Panc1 (cell line): ENCODE measurements at regions not wholly inside any gene's neighbourhood (a gene's known extent, or its start where the extent isn't known, plus 50 kb on each side); places are given as distances from the start of the nearest gene placed in this dataset.

Experiments used
- ATAC-seq: fragments of 200-7000 bp; cut with Tn5 transposase; 2 replicates; pipeline ENCODE4 v1.9.1; 2020; ENCODE audit warnings: mild to moderate bottlenecking, moderate library complexity
- BruUV-seq: library from RNA; stranded (reverse); fragments of 400-500 nt; replicated peaks from 2 replicates; lab custom pipeline; 2021; lab: Mats Ljungman, UMichigan
- CTCF ChIA-PET: fragments of 300-600 bp; sonication (Branson Sonifier 250); formaldehyde crosslinking; loops from one replicate; lab custom pipeline; 2022; ENCODE audit warnings: antibody characterized with exemption; lab: Charles Lee
- POLR2A ChIA-PET: fragments of 300-600 bp; sonication (Branson Sonifier 250); formaldehyde crosslinking; loops from one replicate; lab custom pipeline; 2022; ENCODE audit warnings: antibody characterized with exemption; lab: Charles Lee
- DNase-seq: peaks from one replicate; pipeline ENCODE4 v3.0.0-alpha.2; 2010; ENCODE audit warnings: low read depth, low spot score
- H3K27ac ChIP-seq: 2 replicates; pipeline ENCODE4 v1.5.1; 2011; ENCODE audit warnings: mild to moderate bottlenecking, low read length, inconsistent platforms
- H3K27me3 ChIP-seq: fragments of 200-500 bp; sonication (Bioruptor generic); 2 replicates; pipeline ENCODE4 v1.6.0; 2014; ENCODE audit warnings: low read length, inconsistent platforms; ENCODE audit not compliant: control insufficient read depth, insufficient read depth
- H3K36me3 ChIP-seq: fragments of 200-500 bp; sonication (Bioruptor generic); 2 replicates; pipeline ENCODE4 v1.5.1; 2014; ENCODE audit warnings: inconsistent platforms, mild to moderate bottlenecking, low read length, moderate library complexity; ENCODE audit not compliant: control insufficient read depth, insufficient read depth
- H3K4me1 ChIP-seq: 2 replicates; pipeline ENCODE4 v1.5.1; 2011; ENCODE audit warnings: inconsistent platforms, mild to moderate bottlenecking, low read length, moderate library complexity; ENCODE audit not compliant: control insufficient read depth, insufficient read depth
- H3K4me3 ChIP-seq, 2 experiments: 2 replicates each; pipeline ENCODE4 v1.5.1; 2011 to 2012; ENCODE audit warnings: low read depth in 2 of 2, low read length in 2 of 2, mild to moderate bottlenecking in 2 of 2, inconsistent platforms in 1 of 2, moderate library complexity in 1 of 2
- H3K9me3 ChIP-seq: fragments of 200-500 bp; sonication (Bioruptor generic); 2 replicates; pipeline ENCODE4 v1.5.1; 2014; ENCODE audit warnings: low read depth, mild to moderate bottlenecking, inconsistent platforms, low read length, moderate library complexity; ENCODE audit not compliant: control insufficient read depth, insufficient read depth
- CTCF ChIP-seq: fragments of 450-650 bp; IDR thresholded peaks from 2 replicates; pipeline ENCODE4 v1.5.1; 2017; ENCODE audit warnings: mild to moderate bottlenecking
- POLR2AphosphoS5 ChIP-seq: IDR thresholded peaks from 2 replicates; pipeline ENCODE4 v1.6.1; 2012; ENCODE audit warnings: mild to moderate bottlenecking, low read depth, low read length, moderate library complexity
- REST ChIP-seq, 2 experiments: IDR thresholded peaks; 2 replicates each; pipeline ENCODE4 v1.6.1; 2011 to 2012; ENCODE audit warnings: low read depth in 2 of 2, control low read depth in 1 of 2, low read length in 1 of 2, mild to moderate bottlenecking in 1 of 2, moderate library complexity in 1 of 2; ENCODE audit not compliant: insufficient read depth in 1 of 2
- SIN3A ChIP-seq: IDR thresholded peaks from 2 replicates; pipeline ENCODE4 v1.6.1; 2012; ENCODE audit warnings: low read depth, mild to moderate bottlenecking, low read length, moderate library complexity, borderline replicate concordance; ENCODE audit not compliant: insufficient read depth
- TCF7L2 ChIP-seq: IDR thresholded peaks from 2 replicates; pipeline ENCODE4 v1.6.1; 2011; ENCODE audit warnings: mild to moderate bottlenecking, low read depth, low read length, inconsistent platforms
- in situ Hi-C: cut with HindIII; loops from 2 replicates; pipeline ENCODE4 v1.10.0; 2016; ENCODE audit warnings: low sequenced_read_pairs, low pct_unique_long_range_greater_than_20kb
- intact Hi-C: fragments of 100-400 bp; cut with micrococcal nuclease; formaldehyde crosslinking; loops from one replicate; pipeline ENCODE4 v1.10.0; 2022; ENCODE audit not compliant: unreplicated experiment

- ChIA-PET POLR2A (interaction anchor here (0.6 kb wide), 1 partner anchor 292 kb away, joined by 5 read pairs; no protein-coding TSS in a partner anchor), CTCF (no interaction called here)
- in situ Hi-C loops: no loop called here
- DNase-seq (no peak), ATAC-seq (no peak)
- TF ChIP-seq CTCF: no peak
- TF ChIP-seq SIN3A: no peak
- TF ChIP-seq REST (IDR thresholded peaks at IDR 0.05; ENCODE audit: insufficient read depth in 1 of 2, low read depth in 2 of 2, low read length in 1 of 2): no peak
- no peak for TF ChIP-seq POLR2AphosphoS5
- no peak for TF ChIP-seq TCF7L2
- no peaks in the 10 kb centered on the region for H3K36me3 ChIP-seq
- H3K4me1 ChIP-seq: no peaks in the 10 kb centered on the region
- no peaks in the 10 kb centered on the region for H3K9me3 ChIP-seq
- no peak overlapping the region for H3K4me3 ChIP-seq
- no peak overlapping the region for H3K27ac ChIP-seq
- BruUV-seq: no TSS peak
- intact Hi-C loops: no loop called here
- no peaks in the 10 kb centered on the region for H3K27me3 ChIP-seq
These were observed 459.5 kb downstream of the RMST start for GRCh38 chr12:97921979-97922722.

- Histone ChIP-seq H3K27me3 (no peaks in the 10 kb centered on the region), H3K9me3 (no peaks in the 10 kb centered on the region), H3K4me1 (no peaks in the 10 kb centered on the region), H3K4me3 (no peak overlapping the region), H3K36me3 (no peaks in the 10 kb centered on the region), H3K27ac (no peak overlapping the region)
- DNase-seq (no peak), ATAC-seq (no peak)
- no peak for TF ChIP-seq CTCF
- TF ChIP-seq TCF7L2: no peak
- TF ChIP-seq POLR2AphosphoS5: no peak
- no peak for TF ChIP-seq REST (IDR thresholded peaks at IDR 0.05; ENCODE audit: insufficient read depth in 1 of 2, low read depth in 2 of 2, low read length in 1 of 2)
- TF ChIP-seq SIN3A: no peak
- intact Hi-C loops (no loop called here), in situ Hi-C loops (no loop called here)
- ChIA-PET POLR2A (no interaction called here), CTCF (no interaction called here)
- BruUV-seq: no TSS peak
These were observed 460.9 kb downstream of the RMST start for GRCh38 chr12:97923546-97923945.
